Heart left ventricle (tissue), 16 donors: ENCODE measurements at regions not wholly inside any gene's neighbourhood (a gene's known extent, or its start where the extent isn't known, plus 50 kb on each side); places are given as distances from the start of the nearest gene placed in this dataset.
A peak's percentile ranks its signal among the peaks of the same experiment; 100 is the strongest.

Experiments used
- ATAC-seq, 4 donors: fragments of 200-7000 bp; cut with Tn5 transposase; one replicate each; pipeline ENCODE4 v1.9.1; 2020 to 2022; ENCODE audit warnings: moderate library complexity in 4 of 4, mild to moderate bottlenecking in 3 of 4, moderate number of reproducible peaks in 1 of 4
- DNase-seq, 5 donors: peaks; one replicate each; pipeline ENCODE4 v3.0.0-alpha.2; 2020
- H3K27ac ChIP-seq, 12 donors: fragments of 200-600 bp; sonication (generic) in 4 of 12; one replicate each; pipeline versions ENCODE4 v1.5.0 to v1.8.0; 2016 to 2022; ENCODE audit warnings: mild to moderate bottlenecking in 2 of 12
- H3K27me3 ChIP-seq, 9 donors: fragments of 200-600 bp; sonication (generic) in 2 of 9; one replicate each; pipeline versions ENCODE4 v1.5.1 to v1.8.0; 2016 to 2022; ENCODE audit warnings: mild to moderate bottlenecking in 3 of 9
- H3K36me3 ChIP-seq, 9 donors: fragments of 200-600 bp; sonication (generic) in 2 of 9; one replicate each; pipeline versions ENCODE4 v1.5.0 to v1.8.0; 2018 to 2022; ENCODE audit warnings: mild to moderate bottlenecking in 2 of 9
- H3K4me1 ChIP-seq, 12 donors: fragments of 200-600 bp; sonication (generic) in 4 of 12; one replicate each; pipeline versions ENCODE4 v1.5.0 to v1.8.0; 2016 to 2022; ENCODE audit warnings: mild to moderate bottlenecking in 3 of 12
- H3K4me3 ChIP-seq, 12 donors: fragments of 200-600 bp; sonication (generic) in 4 of 12; one replicate each; pipeline versions ENCODE4 v1.5.0 to v1.8.0; 2017 to 2022; ENCODE audit warnings: mild to moderate bottlenecking in 9 of 12, moderate library complexity in 4 of 12
- H3K9me3 ChIP-seq, 12 donors: fragments of 200-600 bp; sonication (generic) in 4 of 12; one replicate each; pipeline versions ENCODE4 v1.5.0 to v1.8.0; 2016 to 2022; ENCODE audit warnings: mild to moderate bottlenecking in 1 of 12
- CTCF ChIP-seq, 12 donors: fragments of 200-600 bp; sonication (generic) in 4 of 12; IDR thresholded peaks; one replicate each; pipeline versions ENCODE4 v1.5.0 to v1.8.0; 2018 to 2022; ENCODE audit warnings: antibody characterized with exemption in 12 of 12, mild to moderate bottlenecking in 5 of 12
- POLR2A ChIP-seq, 2 donors: fragments of 450-650 bp; IDR thresholded peaks; one replicate each; pipeline ENCODE4 v1.6.1; 2017; ENCODE audit warnings: antibody characterized with exemption in 2 of 2, mild to moderate bottlenecking in 2 of 2, moderate library complexity in 2 of 2
- WGBS, 4 donors: extraction: QIAGEN DNeasy Blood & Tissue Kit in 2 of 4; methylation state at CpG; one replicate each; pipeline versions ENCODE4 v1.1.5 to v1.1.7; 2013 to 2018; 5-methylcytosine and 5-hydroxymethylcytosine counted together
- intact Hi-C, 10 donors: fragments of 100-400 bp; cut with DNase I; formaldehyde crosslinking; loops; one replicate each; pipeline versions ENCODE4 v1.11.1 to v1.14.2; 2022
- donor health status: ischemic (EF 13 %, LVEDD 7.1; RV severe dilation, severe dysfunction).
- donor health status: healthy with polysubstance abuse.
- donor health status: DM: no; HTN: yes; CAD: no.
- donor health status: DM: no; HTN: no; CAD: no.
- donor health status: ischemic (EF 25% LVEDD 6.9; RV normal size, moderate dysfunction).
- donor health status: ischemic (EF 25% LVEDD 5.7; RV mildly dilated, moderate dysfunction).
- donor health status: healthy.
- donor health status: DM: yes; HTN: yes; CAD: no.
- donor health status: ischemic (EF 35%, LVEDD 5.7; RV mildly dilated, moderate dysfunction).
- donor health status: nonischemic (EF 11% LVEDD 7.7; RV severe dilation, severe dysfunction).
- donor health status: DM: yes; HTN: yes; CAD: no.
- donor health status: PGD.
- donor health status: ischemic (EF 29% LVEDD 5.4; RV normal size, mild dysfunction).
- donor health status: nonischemic (EF 23%, LVEDD 6.1; RV moderate dilation, normal function).

- ATAC-seq, result no peak
- TF ChIP-seq CTCF (IDR thresholded peaks at IDR 0.05), result peak; percentile 79 to 98 (median 82)
- no peak for TF ChIP-seq POLR2A (IDR thresholded peaks at IDR 0.05)
- no peaks in the 10 kb centered on the region for H3K36me3 ChIP-seq
- peaks cover 0 to 33% (median 12%) of the 10 kb centered on the region in 12 donors for H3K4me1 ChIP-seq
- no peak for DNase-seq
- intact Hi-C loops, result loop anchor here in 4 of 10 donors (5.0 kb wide), 3 partner anchors 1556 to 1906 kb away; no protein-coding TSS in a partner anchor
- no peak overlapping the region for H3K4me3 ChIP-seq
- H3K27me3 ChIP-seq, result peaks cover 0 to 36% (median 11%) of the 10 kb centered on the region in 9 donors
- no peaks in the 10 kb centered on the region for H3K9me3 ChIP-seq
- 3 to 4% (median 3%) methylated on average over 11 of the region's 11 CpGs for WGBS, 4 donors
- H3K27ac ChIP-seq, result no peak overlapping the region
Observed at GRCh38 chr19:30666301-30666803, 294.2 kb downstream of the ZNF536 start.

GRCh38 chr19:30665449-30665848, 293.3 kb downstream of the ZNF536 start:
- peaks cover 0 to 30% (median 12%) of the 10 kb centered on the region in 12 donors for H3K4me1 ChIP-seq
- 72 to 83% (median 79%) methylated on average over 3 of the region's 3 CpGs for WGBS, 4 donors
- H3K27me3 ChIP-seq, result peaks cover 0 to 36% (median 11%) of the 10 kb centered on the region in 9 donors
- ATAC-seq, result no peak
- no peaks in the 10 kb centered on the region for H3K36me3 ChIP-seq
- TF ChIP-seq CTCF (IDR thresholded peaks at IDR 0.05), result no peak
- no peak for TF ChIP-seq POLR2A (IDR thresholded peaks at IDR 0.05)
- DNase-seq, result no peak
- no peak overlapping the region for H3K27ac ChIP-seq
- no peaks in the 10 kb centered on the region for H3K9me3 ChIP-seq
- intact Hi-C loops, result loop anchor here in 4 of 10 donors (5.0 kb wide), 3 partner anchors 1557 to 1907 kb away; no protein-coding TSS in a partner anchor
- H3K4me3 ChIP-seq, result no peak overlapping the region

- Histone ChIP-seq H3K9me3 (no peaks in the 10 kb centered on the region), H3K4me3 (no peak overlapping the region), H3K27me3 (peaks cover 0 to 20% (median 4%) of the 10 kb centered on the region in 9 donors), H3K4me1 (peaks cover 0 to 23% (median 10%) of the 10 kb centered on the region in 12 donors), H3K36me3 (no peaks in the 10 kb centered on the region), H3K27ac (peak overlapping the region in 2 of 12 donors; percentile 22 to 53)
- ATAC-seq, result no peak
- intact Hi-C loops, result no loop called here
- TF ChIP-seq POLR2A (IDR thresholded peaks at IDR 0.05) (no peak), CTCF (IDR thresholded peaks at IDR 0.05) (no peak)
- no peak for DNase-seq
- 45 to 64% (median 50%) methylated on average over 2 of the region's 2 CpGs for WGBS, 4 donors
Observed at GRCh38 chr19:30663611-30664174, 291.5 kb downstream of the ZNF536 start.

- Histone ChIP-seq H3K4me1 (peaks cover 0 to 23% (median 10%) of the 10 kb centered on the region in 12 donors), H3K9me3 (no peaks in the 10 kb centered on the region), H3K27me3 (peaks cover 0 to 10% (median 0%) of the 10 kb centered on the region in 9 donors), H3K4me3 (peak overlapping the region in 4 of 12 donors; percentile 7 to 26 (median 12)), H3K36me3 (no peaks in the 10 kb centered on the region), H3K27ac (no peak overlapping the region)
- no peak for ATAC-seq
- intact Hi-C loops, result no loop called here
- no peak for DNase-seq
- TF ChIP-seq CTCF (IDR thresholded peaks at IDR 0.05), result no peak
- no peak for TF ChIP-seq POLR2A (IDR thresholded peaks at IDR 0.05)
- 40 to 49% (median 45%) methylated on average over 10 of the region's 10 CpGs for WGBS, 4 donors
Observed at GRCh38 chr19:30662211-30662861, 290.2 kb downstream of the ZNF536 start.
